ENCODE measurements at regions not wholly inside any gene's neighbourhood (a gene's known extent, or its start where the extent isn't known, plus 50 kb on each side); places are given as distances from the start of the nearest gene placed in this dataset.

DNA sequence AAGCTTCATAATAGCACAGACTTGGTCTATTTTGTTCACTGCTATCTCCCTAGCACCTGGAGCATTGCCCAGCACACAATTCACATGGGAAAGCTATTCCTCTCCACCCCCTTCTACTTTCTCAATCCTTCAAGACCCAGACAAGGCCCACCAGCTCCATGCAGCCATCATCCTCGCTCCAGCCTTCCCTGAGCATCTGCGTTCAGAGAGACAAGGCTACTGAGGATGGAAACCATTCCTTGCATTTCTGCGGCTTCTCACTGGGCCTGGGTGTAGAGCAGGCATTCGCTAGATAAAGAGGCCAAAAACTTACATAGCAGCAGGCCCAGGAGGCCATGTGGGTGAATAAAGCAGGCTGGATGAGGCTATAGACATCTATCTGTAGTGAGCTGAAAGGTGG, 530.8 kb downstream of the BUD13 start:
- no peak for DNase-seq (ENCODE audit: low spot score)
- no peak for ATAC-seq
- intact Hi-C loops (cut with DNase I), result loop anchor here (5.0 kb wide), 1 partner anchor 695 kb away; no protein-coding TSS in a partner anchor

GRCh38 chr11:116240710-116241109, 532.1 kb downstream of the BUD13 start:
- intact Hi-C loops (cut with DNase I), result loop anchor here (5.0 kb wide), 1 partner anchor 697 kb away; no protein-coding TSS in a partner anchor
- ATAC-seq (peak; percentile 38), DNase-seq (ENCODE audit: low spot score) (no peak)

DNA sequence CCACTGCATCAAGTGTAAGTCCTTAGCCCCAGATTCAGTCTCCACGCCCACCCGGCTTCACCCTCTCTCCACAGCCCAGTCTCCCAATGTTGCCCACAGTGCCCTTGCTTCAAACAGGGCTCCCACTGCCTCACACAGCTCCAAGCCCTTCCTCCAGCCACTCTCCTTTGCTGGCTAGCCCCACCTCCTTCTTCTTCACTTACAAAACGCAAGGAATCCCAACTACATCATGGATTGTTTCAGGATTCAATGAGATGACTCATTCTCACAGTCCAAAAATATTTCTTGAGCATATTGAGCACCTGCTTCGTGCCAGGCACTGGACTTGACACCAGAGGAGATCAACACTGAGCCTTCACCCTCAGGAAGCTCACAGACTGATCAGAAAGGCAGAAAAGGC, 533.5 kb downstream of the BUD13 start:
- intact Hi-C loops (cut with DNase I), result no loop called here
- DNase-seq (ENCODE audit: low spot score) (no peak), ATAC-seq (no peak)

DNA sequence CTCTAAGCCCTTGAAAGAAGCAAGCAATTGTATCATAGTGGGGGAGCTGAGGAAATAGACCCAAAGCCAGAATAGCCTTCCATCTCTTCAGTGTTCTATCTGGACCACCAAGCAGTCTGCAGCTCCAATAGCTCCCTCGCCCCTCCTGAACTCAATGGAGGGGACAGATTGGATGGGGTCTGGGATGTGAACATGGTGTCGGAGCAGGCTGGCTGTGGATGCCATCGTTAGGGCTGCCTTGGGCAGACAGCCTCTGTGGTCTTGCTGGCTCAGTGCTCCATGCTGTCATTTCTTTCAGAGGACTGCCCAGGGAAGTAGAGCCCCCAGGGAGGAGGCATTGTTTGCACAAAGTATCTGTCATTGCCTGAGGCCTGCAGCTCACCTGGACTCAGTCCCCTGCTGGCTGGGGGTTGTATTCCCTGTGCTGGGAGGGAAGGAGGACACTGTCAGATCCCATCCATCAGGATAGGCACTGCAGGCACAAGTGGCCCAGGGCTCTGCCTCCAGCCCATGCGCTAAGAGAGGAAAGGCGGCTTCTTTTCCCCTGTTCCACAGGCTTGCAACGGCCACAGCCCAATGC, 537.7 kb downstream of the BUD13 start:
- no peak for DNase-seq (ENCODE audit: low spot score)
- ATAC-seq, result no peak
- intact Hi-C loops (cut with DNase I), result no loop called here

GRCh38 chr11:116233561-116233960, 539.2 kb downstream of the BUD13 start:
- ATAC-seq, result peak; percentile 62
- DNase-seq (ENCODE audit: low spot score), result no peak
- intact Hi-C loops (cut with DNase I), result no loop called here

DNA sequence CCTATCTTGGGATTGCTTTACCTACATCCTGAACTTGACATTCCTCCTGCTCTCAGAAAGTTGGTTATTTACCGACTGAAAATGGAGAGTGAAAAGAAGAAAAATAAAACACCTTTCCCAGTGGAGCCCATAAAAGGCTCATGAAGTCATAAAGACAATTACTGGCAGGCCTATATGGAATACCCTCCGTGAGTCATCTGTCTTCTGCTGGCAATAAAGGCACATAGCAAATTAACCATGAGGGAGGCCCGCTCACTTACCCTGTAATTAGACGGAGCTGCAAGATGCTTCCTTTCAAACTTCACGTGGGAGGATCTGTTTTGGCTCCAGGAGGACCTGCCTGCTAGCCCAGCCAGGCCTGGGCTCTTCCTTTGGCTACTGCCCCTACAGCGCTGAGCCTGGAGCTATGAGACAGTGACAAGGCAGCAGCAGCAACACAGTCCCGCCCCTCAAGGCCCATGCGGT, 540.4 kb downstream of the BUD13 start:
- DNase-seq (ENCODE audit: low spot score), result no peak
- intact Hi-C loops (cut with DNase I), result no loop called here
- ATAC-seq, result no peak

DNA sequence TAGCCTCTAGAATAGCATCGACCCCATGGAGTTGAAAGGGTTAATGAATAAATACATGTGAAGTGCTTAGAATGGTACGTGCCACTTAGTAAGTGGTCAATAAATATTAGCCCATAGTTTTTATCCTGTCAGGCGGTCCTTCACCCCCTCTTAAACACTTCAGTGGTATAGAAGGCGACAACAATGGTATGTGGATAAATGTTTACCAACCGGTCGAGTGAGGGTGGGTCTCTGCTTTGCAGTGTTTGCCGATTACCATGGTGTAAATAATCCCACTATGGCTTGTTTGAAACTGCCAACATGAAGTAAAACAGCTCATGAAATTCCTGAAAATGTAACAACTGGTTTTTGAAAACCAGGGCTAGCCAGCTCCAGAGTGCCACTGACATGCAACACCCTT, 541.2 kb downstream of the BUD13 start:
- intact Hi-C loops (cut with DNase I), result no loop called here
- DNase-seq (ENCODE audit: low spot score) (no peak), ATAC-seq (no peak)

DNA sequence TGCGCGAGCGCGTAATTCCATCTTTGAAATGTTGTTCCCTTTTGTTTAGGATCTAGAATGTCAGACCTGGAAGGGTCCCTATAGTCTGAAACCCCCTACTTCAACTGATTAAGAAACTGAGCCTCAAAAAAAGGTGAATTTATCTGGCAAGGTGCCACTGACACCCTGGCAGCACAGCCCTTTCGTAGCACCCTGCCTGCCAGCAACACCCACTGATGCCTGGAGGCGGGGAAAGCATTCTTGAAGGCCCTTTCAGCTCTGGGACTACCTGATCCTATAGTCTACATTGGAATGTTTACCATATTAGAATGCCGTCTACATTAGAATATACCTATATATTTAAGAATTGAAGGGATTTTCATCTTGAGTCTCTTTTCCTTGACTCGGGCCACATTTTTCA, 542.3 kb downstream of the BUD13 start:
- no peak for DNase-seq (ENCODE audit: low spot score)
- ATAC-seq, result no peak
- intact Hi-C loops (cut with DNase I), result no loop called here

DNA sequence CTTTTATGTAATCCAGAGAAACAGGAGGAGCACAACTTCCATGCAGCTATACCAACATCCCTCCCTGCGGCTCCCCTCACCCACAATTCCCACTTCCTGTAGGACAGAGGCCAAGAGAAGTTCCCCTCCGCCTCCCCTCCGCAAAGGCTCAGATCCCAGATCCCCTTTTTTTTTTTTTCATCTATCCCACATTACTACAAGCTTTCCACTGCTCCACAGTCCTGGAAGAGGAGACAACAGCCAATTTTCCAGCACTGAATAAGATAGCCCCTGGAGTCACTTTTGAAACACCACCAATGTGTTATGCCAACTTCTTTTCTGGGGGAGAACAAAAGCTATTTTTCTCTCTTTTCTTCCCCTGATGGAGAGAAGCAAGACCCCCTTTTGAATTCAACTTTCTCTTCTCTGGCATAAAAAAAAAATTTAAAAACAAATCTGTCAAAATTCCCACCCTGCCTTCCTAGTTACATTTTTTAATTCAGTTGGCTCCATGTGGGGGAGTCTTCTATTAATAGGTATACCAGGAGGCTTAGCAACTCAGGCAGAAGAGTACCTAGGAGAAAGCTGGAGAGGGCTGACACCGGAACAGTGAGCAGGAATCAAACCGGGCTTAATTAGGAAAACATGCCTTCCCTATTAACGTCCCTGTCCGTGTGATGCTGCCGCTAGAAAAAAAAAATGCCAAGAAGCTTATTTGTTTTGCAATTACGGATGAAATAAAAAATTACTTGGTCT, 543.4 kb downstream of the BUD13 start:
- intact Hi-C loops (cut with DNase I), result loop anchor here (5.0 kb wide), 1 partner anchor 722 kb away; no protein-coding TSS in a partner anchor
- ATAC-seq (no peak), DNase-seq (ENCODE audit: low spot score) (no peak)

DNA sequence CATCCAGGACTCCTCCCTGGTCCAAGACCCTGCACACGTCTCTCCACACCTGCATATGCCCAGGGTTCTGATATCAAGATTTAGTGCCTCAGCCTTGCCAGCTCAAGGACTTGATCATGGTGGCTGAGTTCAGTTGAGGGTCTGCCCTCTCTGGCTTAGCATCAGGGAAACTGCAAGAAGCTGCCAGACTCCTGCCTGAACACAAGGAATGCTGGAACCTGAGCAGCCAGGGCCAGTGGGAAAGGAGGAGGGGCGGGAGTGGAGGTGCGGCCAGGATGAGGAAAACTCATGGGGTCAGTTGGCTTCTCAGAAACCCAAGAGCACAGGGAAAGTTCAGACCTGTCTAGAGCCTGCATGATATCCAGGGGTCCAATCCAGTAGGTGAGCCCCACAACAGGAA, 546.1 kb downstream of the BUD13 start:
- intact Hi-C loops (cut with DNase I), result loop anchor here (5.0 kb wide), 1 partner anchor 719 kb away; no protein-coding TSS in a partner anchor
- no peak for ATAC-seq
- no peak for DNase-seq (ENCODE audit: low spot score)

GRCh38 chr11:116225784-116226585, 546.8 kb downstream of the BUD13 start:
- intact Hi-C loops (cut with DNase I), result loop anchor here (5.0 kb wide), 1 partner anchor 719 kb away; no protein-coding TSS in a partner anchor
- ATAC-seq, result no peak
- no peak for DNase-seq (ENCODE audit: low spot score)

GRCh38 chr11:116225236-116225635, 547.6 kb downstream of the BUD13 start:
- intact Hi-C loops (cut with DNase I), result loop anchor here (5.0 kb wide), 1 partner anchor 718 kb away; no protein-coding TSS in a partner anchor
- no peak for ATAC-seq
- DNase-seq (ENCODE audit: low spot score), result no peak

- DNase-seq (ENCODE audit: low spot score) (no peak), ATAC-seq (no peak)
- intact Hi-C loops (cut with DNase I), result loop anchor here (5.0 kb wide), 1 partner anchor 718 kb away; no protein-coding TSS in a partner anchor
Observed at GRCh38 chr11:116224889-116225200, 547.9 kb downstream of the BUD13 start.

GRCh38 chr11:116224154-116224888, 548.5 kb downstream of the BUD13 start:
- DNase-seq (ENCODE audit: low spot score) (peak; percentile 65), ATAC-seq (peak; percentile 42)
- intact Hi-C loops (cut with DNase I), result no loop called here

- DNase-seq (ENCODE audit: low spot score) (no peak), ATAC-seq (no peak)
- intact Hi-C loops (cut with DNase I), result no loop called here
Observed at GRCh38 chr11:116221351-116221750, 551.4 kb downstream of the BUD13 start.

- ATAC-seq, result no peak
- DNase-seq (ENCODE audit: low spot score), result no peak
- intact Hi-C loops (cut with DNase I), result no loop called here
Observed at GRCh38 chr11:116219171-116219635, 553.6 kb downstream of the BUD13 start.

GRCh38 chr11:116217441-116217840, 555.3 kb downstream of the BUD13 start:
- no peak for DNase-seq (ENCODE audit: low spot score)
- no peak for ATAC-seq
- intact Hi-C loops (cut with DNase I), result no loop called here

- intact Hi-C loops (cut with DNase I), result no loop called here
- no peak for DNase-seq (ENCODE audit: low spot score)
- ATAC-seq, result peak; percentile 45
Observed at GRCh38 chr11:116217006-116217405, 555.8 kb downstream of the BUD13 start.

All from sciatic nerve (tissue), 2 donors.